ENCODE measurements at regions not wholly inside any gene's neighbourhood (a gene's known extent, or its start where the extent isn't known, plus 50 kb on each side); places are given as distances from the start of the nearest gene placed in this dataset.

- Histone ChIP-seq H3K4me3 (ENCODE audit: low read length) (no peak overlapping the region), H3K27ac (ENCODE audit: low read depth in 1 of 2, low read length in 2 of 2) (no peak overlapping the region), H3K27me3 (ENCODE audit: control insufficient read depth in 1 of 2, insufficient read depth in 2 of 2, low read length in 2 of 2) (no peaks in the 10 kb centered on the region), H3K9me3 (ENCODE audit: control insufficient read depth in 1 of 2, insufficient read depth in 1 of 2, low read length in 2 of 2) (no peaks in the 10 kb centered on the region), H3K36me3 (ENCODE audit: insufficient read depth, low read length) (no peaks in the 10 kb centered on the region), H3K4me1 (ENCODE audit: insufficient read depth, low read length) (no peaks in the 10 kb centered on the region)
- Mint-ChIP-seq H3K4me1 (ENCODE audit: low read depth) (no peaks in the 10 kb centered on the region), H3K27me3 (no peaks in the 10 kb centered on the region), H3K36me3 (ENCODE audit: low read depth) (no peaks in the 10 kb centered on the region), H3K9me3 (peaks cover 6% of the 10 kb centered on the region), H3K4me3 (no peak overlapping the region), H3K27ac (no peak overlapping the region)
- DNase-seq (no peak), ATAC-seq (ENCODE audit: poor library complexity) (no peak)
- CTCF ChIA-PET, result no interaction called here
- no peak for TF ChIP-seq CTCF (IDR thresholded peaks at IDR 0.05)
- intact Hi-C loops (cut with DNase I, micrococcal nuclease), result no loop called here
- POLR2A ChIA-PET, result no interaction called here
These were observed 161.9 kb upstream of the CADPS start for GRCh38 chr3:63037116-63037515.

- no peak for TF ChIP-seq CTCF (IDR thresholded peaks at IDR 0.05)
- Mint-ChIP-seq H3K4me1 (ENCODE audit: low read depth) (no peaks in the 10 kb centered on the region), H3K27me3 (no peaks in the 10 kb centered on the region), H3K27ac (no peak overlapping the region), H3K36me3 (ENCODE audit: low read depth) (no peaks in the 10 kb centered on the region), H3K9me3 (peaks cover 9% of the 10 kb centered on the region), H3K4me3 (no peak overlapping the region)
- ChIA-PET POLR2A (no interaction called here), CTCF (no interaction called here)
- Histone ChIP-seq H3K9me3 (ENCODE audit: control insufficient read depth in 1 of 2, insufficient read depth in 1 of 2, low read length in 2 of 2) (peaks cover 0 to 3% of the 10 kb centered on the region in 2 experiments), H3K36me3 (ENCODE audit: insufficient read depth, low read length) (no peaks in the 10 kb centered on the region), H3K27me3 (ENCODE audit: control insufficient read depth in 1 of 2, insufficient read depth in 2 of 2, low read length in 2 of 2) (no peaks in the 10 kb centered on the region), H3K4me1 (ENCODE audit: insufficient read depth, low read length) (no peaks in the 10 kb centered on the region), H3K27ac (ENCODE audit: low read depth in 1 of 2, low read length in 2 of 2) (no peak overlapping the region), H3K4me3 (ENCODE audit: low read length) (no peak overlapping the region)
- intact Hi-C loops (cut with DNase I, micrococcal nuclease), result no loop called here
- DNase-seq, result no peak
- ATAC-seq (ENCODE audit: poor library complexity), result no peak
These were observed 167.6 kb upstream of the CADPS start for GRCh38 chr3:63042833-63043232.

GRCh38 chr3:63043631-63044030, 168.4 kb upstream of the CADPS start:
- H3K4me1 ChIP-seq (ENCODE audit: insufficient read depth, low read length), result no peaks in the 10 kb centered on the region
- H3K4me3 Mint-ChIP-seq, result no peak overlapping the region
- no peak overlapping the region for H3K4me3 ChIP-seq (ENCODE audit: low read length)
- H3K9me3 Mint-ChIP-seq, result peaks cover 7% of the 10 kb centered on the region
- intact Hi-C loops (cut with DNase I, micrococcal nuclease), result no loop called here
- POLR2A ChIA-PET, result no interaction called here
- ATAC-seq (ENCODE audit: poor library complexity), result no peak
- H3K9me3 ChIP-seq (ENCODE audit: control insufficient read depth in 1 of 2, insufficient read depth in 1 of 2, low read length in 2 of 2), result peaks cover 0 to 7% of the 10 kb centered on the region in 2 experiments
- no peak overlapping the region for H3K27ac ChIP-seq (ENCODE audit: low read depth in 1 of 2, low read length in 2 of 2)
- H3K27ac Mint-ChIP-seq, result no peak overlapping the region
- CTCF ChIA-PET, result no interaction called here
- H3K36me3 ChIP-seq (ENCODE audit: insufficient read depth, low read length), result no peaks in the 10 kb centered on the region
- no peaks in the 10 kb centered on the region for H3K4me1 Mint-ChIP-seq (ENCODE audit: low read depth)
- H3K27me3 Mint-ChIP-seq, result no peaks in the 10 kb centered on the region
- no peaks in the 10 kb centered on the region for H3K27me3 ChIP-seq (ENCODE audit: control insufficient read depth in 1 of 2, insufficient read depth in 2 of 2, low read length in 2 of 2)
- H3K36me3 Mint-ChIP-seq (ENCODE audit: low read depth), result no peaks in the 10 kb centered on the region
- TF ChIP-seq CTCF (IDR thresholded peaks at IDR 0.05), result no peak
- no peak for DNase-seq
